ENCODE measurements at regions not wholly inside any gene's neighbourhood (a gene's known extent, or its start where the extent isn't known, plus 50 kb on each side); places are given as distances from the start of the nearest gene placed in this dataset.

DNA sequence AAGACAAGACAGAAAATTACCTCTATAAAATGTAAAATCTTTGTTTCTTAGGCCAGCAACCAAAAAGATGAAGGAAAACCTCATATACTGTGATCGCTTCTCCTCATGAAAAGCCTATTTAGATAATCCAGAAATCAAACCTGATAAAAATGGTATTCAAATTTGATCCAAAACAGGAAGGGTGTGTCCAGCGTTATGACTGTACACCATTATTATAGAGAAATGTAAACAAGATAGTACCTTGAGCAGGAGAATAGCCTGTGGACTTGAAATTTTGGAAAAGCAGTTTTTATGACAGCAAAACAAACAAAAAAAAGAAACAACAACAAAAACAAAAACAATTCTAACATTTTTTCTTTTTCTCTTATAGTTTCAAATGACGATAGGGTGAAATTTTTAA, 1382.8 kb upstream of the CDH9 start:
- no peak for TF ChIP-seq TEAD4 (IDR thresholded peaks at IDR 0.05)
- no peak for TF ChIP-seq EP300 (IDR thresholded peaks at IDR 0.05; ENCODE audit: borderline replicate concordance)
- no peak for TF ChIP-seq CEBPB (IDR thresholded peaks at IDR 0.05)
- TF ChIP-seq RAD21 (IDR thresholded peaks at IDR 0.05; ENCODE audit: low read depth), result no peak

Measured in Ishikawa (cell line).